ENCODE measurements at regions not wholly inside any gene's neighbourhood (a gene's known extent, or its start where the extent isn't known, plus 50 kb on each side); places are given as distances from the start of the nearest gene placed in this dataset.

DNA sequence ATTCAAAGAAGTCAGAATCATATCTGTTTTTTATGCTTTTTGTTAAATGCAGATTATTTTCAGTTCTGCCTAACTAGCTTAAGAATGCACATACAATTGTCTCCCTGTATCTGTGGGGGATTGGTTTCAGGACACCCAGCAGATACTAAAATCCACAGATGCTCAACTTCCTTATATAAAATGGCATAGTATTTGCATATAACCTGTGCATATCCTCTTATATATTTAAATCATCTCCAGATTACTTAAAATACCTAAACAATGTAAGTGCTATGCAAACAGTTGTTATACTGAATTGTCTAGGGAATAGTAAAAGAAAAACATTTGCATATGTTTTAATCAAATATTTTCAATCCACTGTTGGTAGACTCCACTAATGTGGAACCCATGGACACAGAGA lies 279.4 kb downstream of the TMA16 start:
- TF ChIP-seq, protein P1, sequence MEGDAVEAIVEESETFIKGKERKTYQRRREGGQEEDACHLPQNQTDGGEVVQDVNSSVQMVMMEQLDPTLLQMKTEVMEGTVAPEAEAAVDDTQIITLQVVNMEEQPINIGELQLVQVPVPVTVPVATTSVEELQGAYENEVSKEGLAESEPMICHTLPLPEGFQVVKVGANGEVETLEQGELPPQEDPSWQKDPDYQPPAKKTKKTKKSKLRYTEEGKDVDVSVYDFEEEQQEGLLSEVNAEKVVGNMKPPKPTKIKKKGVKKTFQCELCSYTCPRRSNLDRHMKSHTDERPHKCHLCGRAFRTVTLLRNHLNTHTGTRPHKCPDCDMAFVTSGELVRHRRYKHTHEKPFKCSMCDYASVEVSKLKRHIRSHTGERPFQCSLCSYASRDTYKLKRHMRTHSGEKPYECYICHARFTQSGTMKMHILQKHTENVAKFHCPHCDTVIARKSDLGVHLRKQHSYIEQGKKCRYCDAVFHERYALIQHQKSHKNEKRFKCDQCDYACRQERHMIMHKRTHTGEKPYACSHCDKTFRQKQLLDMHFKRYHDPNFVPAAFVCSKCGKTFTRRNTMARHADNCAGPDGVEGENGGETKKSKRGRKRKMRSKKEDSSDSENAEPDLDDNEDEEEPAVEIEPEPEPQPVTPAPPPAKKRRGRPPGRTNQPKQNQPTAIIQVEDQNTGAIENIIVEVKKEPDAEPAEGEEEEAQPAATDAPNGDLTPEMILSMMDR (IDR thresholded peaks at IDR 0.05; ENCODE audit: poor library complexity, severe bottlenecking): no peak
- TF ChIP-seq EZH2 (IDR thresholded peaks at IDR 0.05; ENCODE audit: borderline replicate concordance, insufficient read depth, low read length, poor library complexity, severe bottlenecking) (no peak), RAD21 (conservative IDR thresholded peaks at IDR 0.05) (no peak), EP300 (conservative IDR thresholded peaks at IDR 0.05; ENCODE audit: poor library complexity, severe bottlenecking) (no peak), POLR2AphosphoS5 (IDR thresholded peaks at IDR 0.05) (no peak), TAF1 (IDR thresholded peaks at IDR 0.05; ENCODE audit: low read depth) (no peak), SMC3 (conservative IDR thresholded peaks at IDR 0.05; ENCODE audit: poor library complexity) (no peak)
- TF ChIP-seq, protein P2, sequence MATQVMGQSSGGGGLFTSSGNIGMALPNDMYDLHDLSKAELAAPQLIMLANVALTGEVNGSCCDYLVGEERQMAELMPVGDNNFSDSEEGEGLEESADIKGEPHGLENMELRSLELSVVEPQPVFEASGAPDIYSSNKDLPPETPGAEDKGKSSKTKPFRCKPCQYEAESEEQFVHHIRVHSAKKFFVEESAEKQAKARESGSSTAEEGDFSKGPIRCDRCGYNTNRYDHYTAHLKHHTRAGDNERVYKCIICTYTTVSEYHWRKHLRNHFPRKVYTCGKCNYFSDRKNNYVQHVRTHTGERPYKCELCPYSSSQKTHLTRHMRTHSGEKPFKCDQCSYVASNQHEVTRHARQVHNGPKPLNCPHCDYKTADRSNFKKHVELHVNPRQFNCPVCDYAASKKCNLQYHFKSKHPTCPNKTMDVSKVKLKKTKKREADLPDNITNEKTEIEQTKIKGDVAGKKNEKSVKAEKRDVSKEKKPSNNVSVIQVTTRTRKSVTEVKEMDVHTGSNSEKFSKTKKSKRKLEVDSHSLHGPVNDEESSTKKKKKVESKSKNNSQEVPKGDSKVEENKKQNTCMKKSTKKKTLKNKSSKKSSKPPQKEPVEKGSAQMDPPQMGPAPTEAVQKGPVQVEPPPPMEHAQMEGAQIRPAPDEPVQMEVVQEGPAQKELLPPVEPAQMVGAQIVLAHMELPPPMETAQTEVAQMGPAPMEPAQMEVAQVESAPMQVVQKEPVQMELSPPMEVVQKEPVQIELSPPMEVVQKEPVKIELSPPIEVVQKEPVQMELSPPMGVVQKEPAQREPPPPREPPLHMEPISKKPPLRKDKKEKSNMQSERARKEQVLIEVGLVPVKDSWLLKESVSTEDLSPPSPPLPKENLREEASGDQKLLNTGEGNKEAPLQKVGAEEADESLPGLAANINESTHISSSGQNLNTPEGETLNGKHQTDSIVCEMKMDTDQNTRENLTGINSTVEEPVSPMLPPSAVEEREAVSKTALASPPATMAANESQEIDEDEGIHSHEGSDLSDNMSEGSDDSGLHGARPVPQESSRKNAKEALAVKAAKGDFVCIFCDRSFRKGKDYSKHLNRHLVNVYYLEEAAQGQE (IDR thresholded peaks at IDR 0.05; ENCODE audit: borderline replicate concordance): no peak
